HepG2 (cell line): ENCODE measurements at regions not wholly inside any gene's neighbourhood (a gene's known extent, or its start where the extent isn't known, plus 50 kb on each side); places are given as distances from the start of the nearest gene placed in this dataset.
"Not testable (repeated sequence)": the region's sequence is repeated elsewhere in the genome, so short reads cannot be mapped to it uniquely, and the experiment has no call there.

Experiments used
- FOSL2 ChIP-seq: sonication (generic); formaldehyde crosslinking; IDR thresholded peaks from 2 replicates; pipeline ENCODE4 v1.4.0; 2020; ENCODE audit warnings: missing genetic modification reagents
- HCFC1 ChIP-seq: fragments of 150-350 bp; IDR thresholded peaks from 2 replicates; pipeline ENCODE4 v1.6.1; 2014; ENCODE audit warnings: low read depth, low read length
- POLR2A ChIP-seq, 2 experiments: IDR thresholded peaks; 2 replicates each; pipeline ENCODE4 v1.6.1; 2011; ENCODE audit warnings: low read depth in 2 of 2, low read length in 2 of 2, mild to moderate bottlenecking in 1 of 2, moderate library complexity in 1 of 2; ENCODE audit not compliant: insufficient read depth in 1 of 2
- SP2 ChIP-seq: sonication (generic); formaldehyde crosslinking; IDR thresholded peaks from 2 replicates; pipeline ENCODE4 v1.5.1; 2020; ENCODE audit warnings: mild to moderate bottlenecking, missing genetic modification reagents
- SUZ12 ChIP-seq: fragments of 150-350 bp; IDR thresholded peaks from 2 replicates; pipeline ENCODE4 v1.6.1; 2014; ENCODE audit warnings: low read depth, low read length
- TAF1 ChIP-seq: sonication (generic); formaldehyde crosslinking; IDR thresholded peaks from 2 replicates; pipeline ENCODE4 v1.4.0; 2020; ENCODE audit warnings: missing genetic modification reagents

DNA sequence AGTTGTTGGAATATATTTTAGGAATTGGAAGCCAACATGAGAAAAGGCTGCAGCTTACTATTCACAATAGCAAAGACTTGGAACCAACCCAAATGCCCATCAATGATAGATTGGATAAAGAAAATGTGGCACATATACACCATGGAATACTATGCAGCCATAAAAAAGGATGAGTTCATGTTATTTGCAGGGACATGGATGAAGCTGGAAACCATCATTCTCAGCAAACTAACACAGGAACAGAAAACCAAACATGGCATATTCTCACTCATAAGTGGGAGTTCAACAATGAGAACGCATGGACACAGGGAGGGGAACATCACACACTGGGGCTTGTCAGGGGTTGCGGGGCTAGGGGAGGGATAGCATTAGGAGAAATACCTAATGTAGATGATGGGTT, 192.1 kb upstream of the ANK3 start:
- not testable (repeated sequence) for TF ChIP-seq SUZ12; POLR2A (IDR thresholded peaks at IDR 0.05; ENCODE audit: insufficient read depth in 1 of 2, low read depth in 2 of 2, low read length in 2 of 2); TAF1 (CRISPR knock-in tag); FOSL2 (CRISPR knock-in tag); SP2 (CRISPR knock-in tag); HCFC1
